ENCODE measurements at regions not wholly inside any gene's neighbourhood (a gene's known extent, or its start where the extent isn't known, plus 50 kb on each side); places are given as distances from the start of the nearest gene placed in this dataset.
"Not testable (repeated sequence)": the region's sequence is repeated elsewhere in the genome, so short reads cannot be mapped to it uniquely, and the experiment has no call there.

DNA sequence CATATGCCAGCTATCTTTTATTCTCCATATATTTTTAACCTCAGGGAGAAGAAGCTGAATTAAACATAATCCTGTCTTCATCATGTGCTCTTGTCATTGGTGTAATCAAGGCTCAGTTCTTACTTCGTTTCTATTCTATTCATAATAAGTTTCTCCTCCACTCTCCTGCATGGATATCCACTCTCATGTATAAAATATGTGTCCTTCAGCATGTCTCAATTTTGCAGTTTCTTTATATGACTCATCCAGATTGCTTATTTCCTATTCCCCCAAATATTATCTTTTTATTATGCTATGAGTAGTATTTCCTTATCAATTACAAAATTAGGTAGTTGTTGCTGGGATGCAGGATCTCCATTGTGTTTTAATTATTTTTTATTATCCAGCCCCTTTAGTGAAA, 643.7 kb upstream of the ACO1 start:
- no peak overlapping the region for H3K4me3 Mint-ChIP-seq
- Histone ChIP-seq H3K9me3 (ENCODE audit: control insufficient read depth in 1 of 2, low read length in 2 of 2) (no peaks in the 10 kb centered on the region), H3K27me3 (ENCODE audit: insufficient read depth, low read length) (no peaks in the 10 kb centered on the region), H3K27ac (ENCODE audit: low read depth, low read length) (no peak overlapping the region), H3K4me3 (ENCODE audit: low read length in 2 of 2) (no peak overlapping the region), H3K4me1 (ENCODE audit: insufficient read depth, low read length) (no peaks in the 10 kb centered on the region), H3K36me3 (ENCODE audit: insufficient read depth, low read length) (no peaks in the 10 kb centered on the region)
- no peaks in the 10 kb centered on the region for H3K36me3 Mint-ChIP-seq
- no peaks in the 10 kb centered on the region for H3K9me3 Mint-ChIP-seq
- no peaks in the 10 kb centered on the region for H3K4me1 Mint-ChIP-seq
- DNase-seq, result no peak
- ChIA-PET CTCF (ENCODE audit: partially characterized antibody) (no interaction called here), POLR2A (ENCODE audit: partially characterized antibody) (no interaction called here)
- intact Hi-C loops (cut with micrococcal nuclease), result no loop called here
- H3K27me3 Mint-ChIP-seq, result no peaks in the 10 kb centered on the region
- H3K27ac Mint-ChIP-seq, result no peak overlapping the region

DNA sequence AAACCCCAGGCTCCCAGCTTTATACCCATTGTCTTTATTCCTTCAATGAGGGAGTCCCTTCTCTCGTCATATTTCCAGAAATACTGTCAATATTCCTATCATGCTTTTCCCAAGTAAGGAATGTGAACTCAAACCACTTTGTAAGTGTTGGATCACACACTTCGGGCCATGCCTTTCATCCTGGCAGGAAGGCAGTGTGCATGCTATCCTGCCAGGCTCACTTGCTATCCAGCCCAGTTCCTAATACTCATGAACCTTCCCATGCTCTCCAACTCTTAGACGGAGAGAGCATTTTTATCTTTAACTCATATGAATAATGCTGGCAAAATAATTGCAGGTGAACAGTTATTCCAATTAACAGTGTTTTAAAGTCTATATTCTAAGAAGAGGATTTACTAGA, 639.9 kb upstream of the ACO1 start:
- Histone ChIP-seq H3K36me3 (ENCODE audit: insufficient read depth, low read length) (no peaks in the 10 kb centered on the region), H3K4me3 (ENCODE audit: low read length in 2 of 2) (no peak overlapping the region), H3K9me3 (ENCODE audit: control insufficient read depth in 1 of 2, low read length in 2 of 2) (no peaks in the 10 kb centered on the region), H3K27me3 (ENCODE audit: insufficient read depth, low read length) (no peaks in the 10 kb centered on the region), H3K4me1 (ENCODE audit: insufficient read depth, low read length) (no peaks in the 10 kb centered on the region), H3K27ac (ENCODE audit: low read depth, low read length) (no peak overlapping the region)
- ChIA-PET POLR2A (ENCODE audit: partially characterized antibody) (no interaction called here), CTCF (ENCODE audit: partially characterized antibody) (no interaction called here)
- no peak overlapping the region for H3K4me3 Mint-ChIP-seq
- H3K27me3 Mint-ChIP-seq, result no peaks in the 10 kb centered on the region
- H3K4me1 Mint-ChIP-seq, result no peaks in the 10 kb centered on the region
- no peak for DNase-seq
- peaks cover 0 to 1% (median 0%) of the 10 kb centered on the region in 8 donors for H3K9me3 Mint-ChIP-seq
- H3K36me3 Mint-ChIP-seq, result no peaks in the 10 kb centered on the region
- no peak overlapping the region for H3K27ac Mint-ChIP-seq
- intact Hi-C loops (cut with micrococcal nuclease), result no loop called here

DNA sequence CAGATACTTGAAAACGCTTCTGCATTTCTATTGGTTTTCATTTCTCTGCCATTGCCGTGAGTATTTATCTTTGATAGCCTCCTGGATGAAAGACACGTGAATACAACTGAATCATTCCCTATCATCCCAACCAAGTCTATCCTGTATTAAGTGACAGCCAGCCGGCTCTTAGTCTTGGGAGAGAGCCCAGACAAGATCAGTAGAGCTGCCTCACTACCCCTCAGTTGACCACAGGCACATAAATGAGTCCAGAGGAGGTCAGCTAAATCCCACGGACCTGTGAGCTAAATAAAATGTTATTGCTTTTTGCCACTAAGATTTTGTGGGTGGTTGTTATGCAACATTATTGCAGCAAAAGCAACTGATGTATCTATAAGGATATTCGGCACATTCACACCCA, 639.0 kb upstream of the ACO1 start:
- POLR2A ChIA-PET (ENCODE audit: partially characterized antibody), result no interaction called here
- Histone ChIP-seq H3K36me3 (ENCODE audit: insufficient read depth, low read length) (no peaks in the 10 kb centered on the region), H3K27ac (ENCODE audit: low read depth, low read length) (no peak overlapping the region), H3K9me3 (ENCODE audit: control insufficient read depth in 1 of 2, low read length in 2 of 2) (no peaks in the 10 kb centered on the region), H3K4me1 (ENCODE audit: insufficient read depth, low read length) (no peaks in the 10 kb centered on the region), H3K4me3 (ENCODE audit: low read length in 2 of 2) (no peak overlapping the region), H3K27me3 (ENCODE audit: insufficient read depth, low read length) (no peaks in the 10 kb centered on the region)
- H3K27ac Mint-ChIP-seq, result no peak overlapping the region
- H3K36me3 Mint-ChIP-seq, result no peaks in the 10 kb centered on the region
- intact Hi-C loops (cut with micrococcal nuclease), result no loop called here
- no peaks in the 10 kb centered on the region for H3K4me1 Mint-ChIP-seq
- H3K9me3 Mint-ChIP-seq, result peaks cover 0 to 1% (median 0%) of the 10 kb centered on the region in 8 donors
- DNase-seq, result no peak
- no peaks in the 10 kb centered on the region for H3K27me3 Mint-ChIP-seq
- CTCF ChIA-PET (ENCODE audit: partially characterized antibody), result interaction anchor here (1.2 kb wide), 1 partner anchor 9 kb away, joined by 3 read pairs; no protein-coding TSS in a partner anchor
- no peak overlapping the region for H3K4me3 Mint-ChIP-seq

DNA sequence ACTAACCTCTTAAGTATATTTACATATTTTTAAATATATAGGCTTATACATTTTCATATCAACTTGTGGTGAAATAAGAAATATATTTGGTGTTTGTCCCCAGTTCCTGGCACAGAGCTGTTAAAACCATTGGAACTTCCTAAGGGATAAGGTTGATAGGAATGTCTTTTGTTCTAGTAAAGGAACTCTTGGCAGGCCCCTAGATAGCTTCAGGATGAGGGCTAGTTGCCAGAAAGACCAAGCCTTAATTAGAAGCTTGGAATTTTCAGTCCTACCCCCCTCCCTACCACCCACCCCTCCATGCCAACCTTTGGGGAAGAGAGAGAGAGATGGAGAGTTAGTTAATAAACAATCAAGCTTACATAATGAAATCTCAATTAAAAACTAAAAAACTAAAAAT, 638.6 kb upstream of the ACO1 start:
- Mint-ChIP-seq H3K36me3 (no peaks in the 10 kb centered on the region), H3K27ac (no peak overlapping the region), H3K27me3 (no peaks in the 10 kb centered on the region), H3K4me1 (no peaks in the 10 kb centered on the region), H3K4me3 (no peak overlapping the region), H3K9me3 (peaks cover 0 to 1% (median 0%) of the 10 kb centered on the region in 8 donors)
- Histone ChIP-seq H3K4me1 (ENCODE audit: insufficient read depth, low read length) (no peaks in the 10 kb centered on the region), H3K36me3 (ENCODE audit: insufficient read depth, low read length) (no peaks in the 10 kb centered on the region), H3K4me3 (ENCODE audit: low read length in 2 of 2) (no peak overlapping the region), H3K27ac (ENCODE audit: low read depth, low read length) (no peak overlapping the region), H3K27me3 (ENCODE audit: insufficient read depth, low read length) (no peaks in the 10 kb centered on the region), H3K9me3 (ENCODE audit: control insufficient read depth in 1 of 2, low read length in 2 of 2) (no peaks in the 10 kb centered on the region)
- intact Hi-C loops (cut with micrococcal nuclease), result no loop called here
- CTCF ChIA-PET (ENCODE audit: partially characterized antibody), result interaction anchor here (1.2 kb wide), 1 partner anchor 10 kb away, joined by 3 read pairs; no protein-coding TSS in a partner anchor
- no peak for DNase-seq
- POLR2A ChIA-PET (ENCODE audit: partially characterized antibody), result no interaction called here

GRCh38 chr9:31753756-31754155, 630.7 kb upstream of the ACO1 start:
- no peaks in the 10 kb centered on the region for H3K36me3 ChIP-seq (ENCODE audit: insufficient read depth, low read length)
- Mint-ChIP-seq H3K4me3 (no peak overlapping the region), H3K4me1 (peaks cover 2 to 9% (median 6%) of the 10 kb centered on the region in 4 donors), H3K27ac (no peak overlapping the region), H3K27me3 (no peaks in the 10 kb centered on the region), H3K9me3 (peaks cover 0 to 3% (median 0%) of the 10 kb centered on the region in 8 donors), H3K36me3 (no peaks in the 10 kb centered on the region)
- H3K4me1 ChIP-seq (ENCODE audit: insufficient read depth, low read length), result no peaks in the 10 kb centered on the region
- CTCF ChIA-PET (ENCODE audit: partially characterized antibody), result no interaction called here
- DNase-seq, result no peak
- no peaks in the 10 kb centered on the region for H3K27me3 ChIP-seq (ENCODE audit: insufficient read depth, low read length)
- intact Hi-C loops (cut with micrococcal nuclease), result no loop called here
- no peaks in the 10 kb centered on the region for H3K9me3 ChIP-seq (ENCODE audit: control insufficient read depth in 1 of 2, low read length in 2 of 2)
- POLR2A ChIA-PET (ENCODE audit: partially characterized antibody), result no interaction called here
- H3K27ac ChIP-seq (ENCODE audit: low read depth, low read length), result no peak overlapping the region
- no peak overlapping the region for H3K4me3 ChIP-seq (ENCODE audit: low read length in 2 of 2)

GRCh38 chr9:31759703-31760102, 624.7 kb upstream of the ACO1 start:
- intact Hi-C loops (cut with micrococcal nuclease), result no loop called here
- Histone ChIP-seq H3K4me1 (ENCODE audit: insufficient read depth, low read length) (no peaks in the 10 kb centered on the region), H3K36me3 (ENCODE audit: insufficient read depth, low read length) (no peaks in the 10 kb centered on the region), H3K27ac (ENCODE audit: low read depth, low read length) (no peak overlapping the region), H3K27me3 (ENCODE audit: insufficient read depth, low read length) (no peaks in the 10 kb centered on the region), H3K4me3 (ENCODE audit: low read length in 2 of 2) (no peak overlapping the region), H3K9me3 (ENCODE audit: control insufficient read depth in 1 of 2, low read length in 2 of 2) (no peaks in the 10 kb centered on the region)
- Mint-ChIP-seq H3K9me3 (peaks cover 0 to 3% (median 0%) of the 10 kb centered on the region in 8 donors), H3K27me3 (no peaks in the 10 kb centered on the region), H3K36me3 (no peaks in the 10 kb centered on the region), H3K4me1 (peaks cover 2 to 9% (median 7%) of the 10 kb centered on the region in 4 donors), H3K27ac (no peak overlapping the region), H3K4me3 (no peak overlapping the region)
- no peak for DNase-seq
- CTCF ChIA-PET (ENCODE audit: partially characterized antibody), result no interaction called here
- POLR2A ChIA-PET (ENCODE audit: partially characterized antibody), result no interaction called here

GRCh38 chr9:31774021-31774420, 610.4 kb upstream of the ACO1 start:
- H3K27ac ChIP-seq (ENCODE audit: low read depth, low read length); H3K4me1 Mint-ChIP-seq; H3K27me3 Mint-ChIP-seq; CTCF ChIA-PET (ENCODE audit: partially characterized antibody); H3K9me3 ChIP-seq (ENCODE audit: control insufficient read depth in 1 of 2, low read length in 2 of 2); H3K4me1 ChIP-seq (ENCODE audit: insufficient read depth, low read length); DNase-seq; H3K4me3 ChIP-seq (ENCODE audit: low read length in 2 of 2); H3K36me3 ChIP-seq (ENCODE audit: insufficient read depth, low read length); H3K4me3 Mint-ChIP-seq; intact Hi-C loops (cut with micrococcal nuclease); POLR2A ChIA-PET (ENCODE audit: partially characterized antibody); H3K27me3 ChIP-seq (ENCODE audit: insufficient read depth, low read length): not testable (repeated sequence)
- H3K36me3 Mint-ChIP-seq, result peaks cover 10 to 12% of the 10 kb centered on the region in 2 donors
- H3K9me3 Mint-ChIP-seq, result peaks cover 4 to 39% (median 21%) of the 10 kb centered on the region in 8 donors
- H3K27ac Mint-ChIP-seq, result peak overlapping the region in 1 of 7 donors; percentile 68

DNA sequence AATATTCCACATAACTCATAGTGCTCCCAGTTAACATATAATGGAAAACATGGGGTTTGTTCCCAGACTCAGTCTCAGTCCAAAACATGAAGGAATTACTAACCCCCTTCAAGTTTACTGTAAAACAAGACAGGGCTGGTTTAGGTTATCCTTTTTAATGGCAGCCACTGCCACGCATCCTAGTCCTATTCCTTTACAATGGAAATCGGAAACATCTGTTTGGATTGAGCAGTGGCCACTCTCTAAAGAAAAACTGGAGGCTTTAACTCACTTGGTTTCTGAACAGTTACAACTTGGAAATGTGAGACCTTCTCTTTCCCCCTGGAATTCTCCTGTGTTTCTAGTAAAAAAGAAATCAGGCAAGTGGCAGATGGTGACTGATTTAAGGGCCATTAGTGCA, 609.9 kb upstream of the ACO1 start:
- no peak overlapping the region for H3K27ac ChIP-seq (ENCODE audit: low read depth, low read length)
- no peaks in the 10 kb centered on the region for H3K27me3 ChIP-seq (ENCODE audit: insufficient read depth, low read length)
- Mint-ChIP-seq H3K36me3 (peaks cover 10 to 13% of the 10 kb centered on the region in 2 donors), H3K4me1 (no peaks in the 10 kb centered on the region), H3K27ac (no peak overlapping the region), H3K4me3 (no peak overlapping the region), H3K27me3 (peaks cover 0 to 2% of the 10 kb centered on the region in 2 donors), H3K9me3 (peaks cover 4 to 44% (median 25%) of the 10 kb centered on the region in 8 donors)
- H3K36me3 ChIP-seq (ENCODE audit: insufficient read depth, low read length), result no peaks in the 10 kb centered on the region
- no peaks in the 10 kb centered on the region for H3K4me1 ChIP-seq (ENCODE audit: insufficient read depth, low read length)
- H3K4me3 ChIP-seq (ENCODE audit: low read length in 2 of 2), result no peak overlapping the region
- intact Hi-C loops (cut with micrococcal nuclease), result no loop called here
- ChIA-PET CTCF (ENCODE audit: partially characterized antibody) (no interaction called here), POLR2A (ENCODE audit: partially characterized antibody) (no interaction called here)
- H3K9me3 ChIP-seq (ENCODE audit: control insufficient read depth in 1 of 2, low read length in 2 of 2), result no peaks in the 10 kb centered on the region
- DNase-seq, result no peak

Data from CD4-positive, alpha-beta memory T cell (primary cell).